ENCODE measurements at regions not wholly inside any gene's neighbourhood (a gene's known extent, or its start where the extent isn't known, plus 50 kb on each side); places are given as distances from the start of the nearest gene placed in this dataset.

GRCh38 chr10:70973275-70973674 is 84.9 kb upstream of the PCBD1 start:
- in situ Hi-C loops (cut with MboI; ENCODE audit: low sequenced_read_pairs, unreplicated experiment): no loop called here
- TF ChIP-seq, protein P1, sequence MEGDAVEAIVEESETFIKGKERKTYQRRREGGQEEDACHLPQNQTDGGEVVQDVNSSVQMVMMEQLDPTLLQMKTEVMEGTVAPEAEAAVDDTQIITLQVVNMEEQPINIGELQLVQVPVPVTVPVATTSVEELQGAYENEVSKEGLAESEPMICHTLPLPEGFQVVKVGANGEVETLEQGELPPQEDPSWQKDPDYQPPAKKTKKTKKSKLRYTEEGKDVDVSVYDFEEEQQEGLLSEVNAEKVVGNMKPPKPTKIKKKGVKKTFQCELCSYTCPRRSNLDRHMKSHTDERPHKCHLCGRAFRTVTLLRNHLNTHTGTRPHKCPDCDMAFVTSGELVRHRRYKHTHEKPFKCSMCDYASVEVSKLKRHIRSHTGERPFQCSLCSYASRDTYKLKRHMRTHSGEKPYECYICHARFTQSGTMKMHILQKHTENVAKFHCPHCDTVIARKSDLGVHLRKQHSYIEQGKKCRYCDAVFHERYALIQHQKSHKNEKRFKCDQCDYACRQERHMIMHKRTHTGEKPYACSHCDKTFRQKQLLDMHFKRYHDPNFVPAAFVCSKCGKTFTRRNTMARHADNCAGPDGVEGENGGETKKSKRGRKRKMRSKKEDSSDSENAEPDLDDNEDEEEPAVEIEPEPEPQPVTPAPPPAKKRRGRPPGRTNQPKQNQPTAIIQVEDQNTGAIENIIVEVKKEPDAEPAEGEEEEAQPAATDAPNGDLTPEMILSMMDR (IDR thresholded peaks at IDR 0.05; ENCODE audit: borderline replicate concordance, control extremely low read depth, extremely low read depth, insufficient read depth, missing control alignments): no peak
- no peak for DNase-seq (ENCODE audit: low spot score)

- in situ Hi-C loops (cut with MboI; ENCODE audit: low sequenced_read_pairs, unreplicated experiment): no loop called here
- no peak for DNase-seq (ENCODE audit: low spot score)
- TF ChIP-seq, protein P1 (IDR thresholded peaks at IDR 0.05; ENCODE audit: borderline replicate concordance, control extremely low read depth, extremely low read depth, insufficient read depth, missing control alignments): no peak
These were observed 86.1 kb upstream of the PCBD1 start for GRCh38 chr10:70974351-70974901.

- TF ChIP-seq, protein P1 (IDR thresholded peaks at IDR 0.05; ENCODE audit: borderline replicate concordance, control extremely low read depth, extremely low read depth, insufficient read depth, missing control alignments): no peak
- DNase-seq (ENCODE audit: low spot score): no peak
- in situ Hi-C loops (cut with MboI; ENCODE audit: low sequenced_read_pairs, unreplicated experiment): no loop called here
These were observed 86.6 kb upstream of the PCBD1 start for GRCh38 chr10:70974920-70975319.

GRCh38 chr10:70976063-70976695 is 87.8 kb upstream of the PCBD1 start:
- in situ Hi-C loops (cut with MboI; ENCODE audit: low sequenced_read_pairs, unreplicated experiment): no loop called here
- no peak for DNase-seq (ENCODE audit: low spot score)
- TF ChIP-seq, protein P1 (IDR thresholded peaks at IDR 0.05; ENCODE audit: borderline replicate concordance, control extremely low read depth, extremely low read depth, insufficient read depth, missing control alignments): no peak

GRCh38 chr10:70977625-70978024 is 89.3 kb upstream of the PCBD1 start:
- in situ Hi-C loops (cut with MboI; ENCODE audit: low sequenced_read_pairs, unreplicated experiment): no loop called here
- TF ChIP-seq, protein P1 (IDR thresholded peaks at IDR 0.05; ENCODE audit: borderline replicate concordance, control extremely low read depth, extremely low read depth, insufficient read depth, missing control alignments): no peak

GRCh38 chr10:70978181-70978580 is 89.8 kb upstream of the PCBD1 start:
- TF ChIP-seq, protein P1 (IDR thresholded peaks at IDR 0.05; ENCODE audit: borderline replicate concordance, control extremely low read depth, extremely low read depth, insufficient read depth, missing control alignments): no peak
- no peak for DNase-seq (ENCODE audit: low spot score)
- in situ Hi-C loops (cut with MboI; ENCODE audit: low sequenced_read_pairs, unreplicated experiment): no loop called here

More at GRCh38 chr10:70977625-70978024, 89.3 kb upstream of the PCBD1 start:
- DNase-seq (ENCODE audit: low spot score): no peak

Measured in GM13976 (cell line).